NCI-H460 (cell line): ENCODE measurements at regions not wholly inside any gene's neighbourhood (a gene's known extent, or its start where the extent isn't known, plus 50 kb on each side); places are given as distances from the start of the nearest gene placed in this dataset.

Source experiments
- DNase-seq: peaks from one replicate; pipeline ENCODE4 v3.0.0-alpha.2; 2016; ENCODE audit warnings: low read depth; ENCODE audit errors: extremely low read depth

DNA sequence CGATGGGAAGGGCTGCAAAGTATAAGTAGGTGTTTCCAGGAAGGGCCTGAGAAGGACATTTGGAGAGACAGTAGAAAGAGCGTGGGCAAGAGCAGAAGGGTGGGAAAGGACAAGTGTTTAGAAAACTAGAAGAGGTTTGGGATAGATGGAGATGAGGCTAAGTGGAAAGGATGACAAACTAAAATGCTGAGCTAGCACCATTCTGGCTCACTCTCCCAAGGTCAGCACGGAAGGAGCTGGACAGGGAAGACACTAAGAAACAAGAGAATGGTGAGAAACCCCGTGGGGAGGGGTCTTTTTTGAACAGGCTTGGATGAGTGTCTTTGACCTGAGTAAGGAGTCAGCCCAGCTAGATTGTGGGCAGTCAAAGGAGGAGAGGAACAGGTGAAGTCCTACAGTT, 286.0 kb downstream of the CDK5RAP2 start:
- DNase-seq, result no peak

DNA sequence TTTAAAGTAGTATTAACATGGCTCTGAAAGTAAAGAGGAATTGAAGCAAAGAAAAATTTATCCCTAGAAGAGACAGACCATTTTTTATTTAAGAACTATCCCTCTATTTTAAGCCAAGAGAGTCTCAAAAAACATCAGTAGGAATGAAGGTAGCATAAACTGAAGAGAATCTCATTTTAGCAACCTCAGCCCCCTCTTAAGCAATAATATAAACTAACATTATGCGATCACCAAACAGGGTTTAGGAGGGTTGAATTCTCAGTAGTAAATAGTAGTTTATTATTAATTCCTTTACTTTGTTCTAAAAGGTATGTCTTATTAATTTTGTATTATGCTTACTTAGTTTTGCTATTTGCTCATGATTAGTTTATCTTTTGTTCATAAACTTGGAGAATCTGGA, 287.4 kb downstream of the CDK5RAP2 start:
- no peak for DNase-seq

DNA sequence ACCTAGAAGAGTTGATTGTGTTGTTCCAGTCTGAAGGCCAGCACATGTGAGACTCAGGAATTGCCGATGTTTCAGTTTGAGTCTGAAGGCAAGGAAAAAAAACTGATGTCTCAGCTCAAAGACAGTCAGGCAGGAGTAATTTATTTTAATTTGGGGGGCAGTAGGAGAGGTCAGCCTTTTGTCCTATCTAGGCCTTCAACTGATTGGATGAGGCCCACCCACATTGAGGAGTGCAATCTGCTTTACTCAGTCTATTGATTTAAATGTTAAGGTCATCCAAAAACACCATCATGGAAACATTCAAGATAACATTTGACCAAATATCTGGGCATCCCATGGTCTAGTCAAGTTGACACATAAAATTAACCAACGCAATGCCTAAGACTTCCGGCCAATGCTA, 288.9 kb downstream of the CDK5RAP2 start:
- no peak for DNase-seq

DNA sequence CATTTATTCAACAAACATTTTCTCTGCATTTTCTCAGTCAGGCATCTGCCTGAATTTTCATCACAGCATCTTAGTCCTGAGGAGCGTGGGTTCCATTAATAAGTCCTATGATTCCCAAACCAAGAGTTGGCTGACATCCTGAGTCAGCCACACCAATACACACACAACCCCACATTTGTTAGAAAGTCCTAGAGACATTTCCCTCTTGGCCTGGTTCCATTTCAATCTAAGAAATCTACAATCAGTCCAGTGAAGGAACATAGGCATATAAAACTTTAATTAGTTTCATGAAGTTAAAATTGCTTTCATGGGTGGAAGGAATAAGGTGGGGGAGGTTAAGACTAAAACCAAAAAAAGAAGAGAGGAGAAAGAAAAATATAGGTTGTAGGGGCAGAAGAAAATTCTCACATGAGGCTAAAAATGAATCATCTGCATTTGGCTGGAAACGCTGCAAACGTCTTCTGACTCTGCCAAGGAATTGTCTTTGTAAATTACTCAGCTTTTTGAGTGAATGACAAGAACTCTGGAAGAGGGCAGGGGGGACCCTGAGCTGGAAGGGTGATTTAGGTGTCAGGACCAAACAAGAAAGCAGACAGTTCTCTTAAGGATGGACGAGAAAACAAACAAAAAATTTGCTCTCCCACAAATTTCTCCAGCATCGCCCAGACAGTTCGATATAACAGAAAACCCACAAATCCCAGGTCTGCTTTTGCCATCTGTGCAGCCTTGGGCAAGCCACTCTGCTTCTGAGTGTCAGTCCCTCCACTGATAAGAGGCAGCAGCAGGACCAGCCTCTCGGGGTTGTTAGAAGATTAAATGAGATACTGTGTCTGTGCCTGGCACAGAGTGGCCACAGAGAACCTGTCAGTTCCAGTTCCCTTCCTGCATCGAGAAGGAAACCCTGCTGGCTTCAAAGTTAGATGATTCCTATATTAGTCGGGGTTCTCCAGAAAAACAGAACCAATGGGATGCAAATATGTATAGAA, 289.7 kb downstream of the CDK5RAP2 start:
- DNase-seq, result no peak

DNA sequence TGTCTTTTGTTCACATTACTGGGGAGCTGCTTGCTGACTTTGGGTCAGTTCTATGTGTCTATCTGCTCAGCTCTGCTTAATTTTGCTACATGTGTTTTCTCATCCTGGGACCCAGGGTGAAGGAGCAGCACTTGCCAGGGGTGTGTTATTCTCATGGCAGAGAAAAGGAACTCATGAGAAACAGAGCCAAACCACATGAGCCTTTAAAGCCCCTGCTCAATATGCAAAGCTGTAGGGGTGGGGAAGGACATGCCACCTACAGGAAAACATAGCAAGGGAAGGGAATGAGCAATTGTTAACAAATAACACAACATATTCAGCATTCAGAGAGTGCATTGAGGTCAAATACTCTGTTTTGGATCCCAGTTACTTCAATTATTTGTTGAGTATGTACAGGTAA, 290.9 kb downstream of the CDK5RAP2 start:
- DNase-seq, result no peak

DNA sequence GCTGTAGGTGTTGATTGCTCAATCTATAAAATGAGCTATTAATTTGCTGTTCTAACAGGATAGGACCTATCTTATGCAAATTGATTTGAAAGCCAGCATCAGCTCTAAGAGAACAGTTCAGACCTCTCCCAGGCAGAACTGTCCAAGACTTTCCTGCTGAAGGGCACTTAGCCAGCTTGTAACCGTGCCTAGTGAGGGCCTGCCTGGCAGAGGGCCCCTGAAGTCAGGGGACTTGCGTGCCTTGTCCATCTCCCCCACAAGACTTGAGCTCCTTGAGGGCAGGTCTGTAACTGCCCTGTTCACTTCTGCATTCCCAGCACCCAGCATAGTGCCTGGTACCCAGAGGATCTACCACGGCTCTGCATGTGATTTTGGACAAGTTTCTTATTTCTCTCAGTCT, 293.4 kb downstream of the CDK5RAP2 start:
- DNase-seq, result no peak

DNA sequence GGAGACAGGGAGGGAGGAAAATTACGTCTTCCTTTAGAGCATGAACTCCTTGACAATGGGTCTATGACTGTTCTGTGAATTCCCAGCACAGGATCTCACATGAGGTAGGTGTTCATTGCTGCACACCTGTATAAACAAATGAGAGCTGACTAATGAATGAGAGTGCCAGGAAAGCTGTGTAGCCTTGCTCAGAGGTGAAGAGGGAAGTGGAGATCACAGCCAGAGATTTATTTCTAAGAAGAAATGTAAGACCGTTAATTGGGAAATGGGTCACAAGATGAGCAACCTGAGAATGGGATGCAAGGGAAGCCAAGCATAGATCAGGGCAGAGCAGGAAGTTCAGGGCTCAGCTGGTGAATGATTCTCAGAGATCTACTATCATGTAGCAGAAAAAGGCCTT, 295.1 kb downstream of the CDK5RAP2 start:
- DNase-seq, result no peak

DNA sequence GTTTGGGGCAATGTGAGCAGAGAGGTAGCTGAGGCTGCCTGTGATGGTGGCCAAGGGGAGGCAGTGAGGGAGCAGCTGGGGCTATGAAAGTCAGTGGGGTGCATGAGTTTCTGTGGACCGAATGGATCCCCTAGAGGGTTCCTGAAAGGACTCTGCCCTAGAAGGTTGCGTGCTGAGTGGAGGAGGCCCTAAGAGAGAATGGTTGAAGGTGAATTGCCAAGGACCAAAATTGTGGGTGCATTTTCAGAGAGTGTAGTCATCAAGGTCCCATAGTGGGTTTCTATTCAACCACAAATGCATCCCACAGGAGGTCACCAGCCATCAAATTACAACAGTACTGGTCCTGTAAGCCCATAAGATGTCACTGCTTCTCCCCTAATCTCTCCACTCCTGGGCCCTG, 298.3 kb downstream of the CDK5RAP2 start:
- DNase-seq, result no peak

DNA sequence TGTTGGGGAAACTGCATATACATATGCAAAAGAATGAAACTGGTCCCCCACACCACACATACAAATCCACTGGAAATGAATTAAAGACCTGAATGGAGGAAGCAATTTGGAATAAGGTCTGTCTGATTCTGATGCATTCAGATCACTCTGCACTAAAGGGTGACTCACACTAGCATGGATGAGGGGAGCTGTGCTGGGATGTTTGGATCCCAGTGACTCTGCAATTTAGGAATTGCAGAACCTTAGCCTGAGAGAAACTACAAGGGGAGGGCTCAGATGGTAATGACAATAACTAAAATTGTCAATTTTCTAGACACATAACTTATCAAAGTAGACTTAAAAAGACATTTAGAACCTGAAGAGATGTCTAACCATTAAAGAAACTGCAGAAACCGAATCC, 312.0 kb downstream of the CDK5RAP2 start:
- DNase-seq, result no peak

DNA sequence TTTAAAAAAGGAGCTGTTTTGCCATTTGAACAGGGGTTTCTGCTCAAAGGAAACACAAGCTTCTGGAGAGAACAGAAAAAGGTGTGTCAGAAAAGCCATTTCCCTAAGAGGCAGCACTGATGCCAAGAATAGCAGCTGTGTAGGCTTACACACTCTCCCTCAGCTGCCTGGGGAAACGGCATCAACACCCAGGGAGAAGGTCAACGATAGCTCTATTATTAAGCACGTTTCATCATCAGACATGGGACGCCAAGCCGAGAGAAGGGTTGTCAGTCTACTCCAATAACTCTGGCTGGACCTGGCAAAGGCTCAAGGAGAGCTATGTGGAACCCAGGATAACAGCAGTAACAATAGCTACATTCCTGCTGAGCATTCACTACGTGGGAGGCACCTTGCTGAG, 314.2 kb downstream of the CDK5RAP2 start:
- no peak for DNase-seq

DNA sequence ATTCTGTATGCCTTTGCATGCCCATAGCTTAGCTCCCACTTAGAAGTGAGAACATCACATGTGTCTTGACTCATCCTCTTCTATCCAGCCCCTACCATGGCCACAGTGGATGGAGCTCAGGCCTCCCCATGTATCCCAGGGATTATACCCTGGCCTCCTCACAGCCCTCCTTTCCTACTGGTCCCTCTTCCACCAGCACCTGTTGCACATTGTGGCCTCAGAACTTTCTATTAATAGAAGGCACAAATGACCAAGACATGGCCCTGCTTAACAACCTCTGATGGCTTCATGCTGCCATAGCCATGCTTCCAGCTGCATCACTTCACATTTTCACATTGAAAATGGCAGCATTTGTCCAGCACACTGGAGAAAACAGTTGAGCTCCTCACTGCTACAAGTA, 315.4 kb downstream of the CDK5RAP2 start:
- no peak for DNase-seq

DNA sequence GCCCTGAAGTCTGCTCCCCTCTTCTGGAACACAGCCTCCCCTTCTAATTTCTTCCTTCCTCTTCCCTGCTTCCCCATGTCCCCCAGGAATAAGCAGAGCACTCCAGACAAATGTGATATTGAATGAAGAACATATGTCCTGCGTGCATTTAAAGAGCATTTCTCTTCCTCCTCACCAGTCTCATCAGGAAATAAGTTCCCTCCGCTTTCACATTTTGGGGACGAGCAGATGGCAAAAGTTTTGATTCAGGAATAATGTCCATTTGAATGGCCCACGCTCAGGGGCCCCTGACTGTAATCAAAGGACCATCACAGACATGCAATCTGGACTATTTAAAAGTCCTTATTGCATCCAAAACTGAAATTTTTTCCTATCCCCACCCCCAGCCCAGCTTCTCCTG, 316.1 kb downstream of the CDK5RAP2 start:
- DNase-seq, result no peak

DNA sequence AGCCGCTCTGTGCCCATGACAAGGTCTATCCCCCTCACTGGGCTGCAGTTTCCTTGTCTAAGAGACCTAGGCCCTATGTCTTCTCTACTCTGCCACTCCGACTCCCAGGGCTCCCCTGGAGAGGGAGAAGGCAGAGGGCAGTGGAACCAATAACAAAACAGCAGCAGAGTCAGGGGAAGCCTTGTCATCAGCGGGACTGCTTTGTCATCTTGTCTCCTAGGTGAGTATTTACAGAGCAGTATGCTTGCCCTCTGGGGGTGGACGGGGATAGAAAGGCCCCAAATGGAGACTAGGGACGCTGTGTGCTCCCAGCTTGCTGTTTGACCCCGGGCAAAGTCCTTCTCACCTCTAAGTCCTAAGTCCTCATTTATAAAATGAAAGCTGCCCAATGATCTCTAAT, 318.5 kb downstream of the CDK5RAP2 start:
- no peak for DNase-seq

DNA sequence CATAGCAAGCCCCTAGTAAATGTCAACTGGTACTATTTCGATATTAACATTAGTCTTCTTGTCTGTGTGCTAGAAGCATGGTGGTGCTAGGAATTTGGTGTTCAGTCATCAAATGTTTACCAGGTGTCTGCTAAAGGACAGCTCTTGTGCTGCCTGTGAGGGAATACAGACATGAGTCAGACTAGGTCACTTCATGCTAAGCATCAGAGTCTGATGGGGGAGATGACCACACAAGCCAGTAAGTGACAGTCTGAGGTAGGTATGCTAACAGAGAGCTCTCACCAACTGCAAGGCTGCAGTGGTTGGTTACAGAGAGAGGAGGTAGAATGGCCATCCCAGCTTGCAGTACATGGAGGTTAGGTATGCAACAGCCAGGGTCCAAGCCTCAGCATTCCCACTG, 320.9 kb downstream of the CDK5RAP2 start:
- DNase-seq, result no peak

DNA sequence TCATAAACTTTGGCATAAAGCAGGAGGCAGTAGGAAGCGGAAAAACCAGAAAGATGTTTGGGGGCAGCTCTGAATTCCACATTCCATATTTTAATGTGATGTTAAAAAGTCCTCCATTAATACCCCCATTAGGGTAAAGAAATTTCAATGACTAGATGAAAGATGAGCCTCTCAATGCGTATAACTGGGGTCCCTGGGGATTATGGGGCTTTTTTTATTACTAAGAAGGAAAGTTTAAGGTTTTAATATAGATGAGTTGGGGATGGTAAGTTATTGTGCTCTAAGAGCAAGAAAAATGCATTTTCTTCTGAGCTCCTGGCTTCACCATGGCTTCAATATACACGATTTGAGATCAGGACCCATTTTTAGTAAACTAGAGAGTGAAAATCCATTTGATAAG, 321.9 kb downstream of the CDK5RAP2 start:
- DNase-seq, result no peak

DNA sequence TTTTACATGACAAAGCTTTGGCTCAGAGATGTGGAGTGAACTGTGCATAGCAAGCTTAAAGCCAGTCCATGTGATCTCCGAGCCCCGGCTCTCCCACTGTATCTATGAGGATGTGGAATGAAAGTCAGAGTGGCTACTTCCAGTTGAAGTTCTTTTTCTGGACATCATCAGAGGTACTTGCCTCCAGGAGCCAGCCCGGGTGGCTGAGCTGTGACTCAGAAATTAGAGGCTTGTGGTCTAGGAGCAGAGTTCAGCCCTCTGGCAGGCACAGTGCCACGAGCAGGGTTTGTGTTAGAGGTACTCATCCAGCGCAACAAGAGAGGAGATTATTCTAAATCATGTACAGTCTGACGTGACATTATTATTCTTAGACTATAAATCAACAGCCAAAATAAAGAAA, 322.5 kb downstream of the CDK5RAP2 start:
- no peak for DNase-seq

DNA sequence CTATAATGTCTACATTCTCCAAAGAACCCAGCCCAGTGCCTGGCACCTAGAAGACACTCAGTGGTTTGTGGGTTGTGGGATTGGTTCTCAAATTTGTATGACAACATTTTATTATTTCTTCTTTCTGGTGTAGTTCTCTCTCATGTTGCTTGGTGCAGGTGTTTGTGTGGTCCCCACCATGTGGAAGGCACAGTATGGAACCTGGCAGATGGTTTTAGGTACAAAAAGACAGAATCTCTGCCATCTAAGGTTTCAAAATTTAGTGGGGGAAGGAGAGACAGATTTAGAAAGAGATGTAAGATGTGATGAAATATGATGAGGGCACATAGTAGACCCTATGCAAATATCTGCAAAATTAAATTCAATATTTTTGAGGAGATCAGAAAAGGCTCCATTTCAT, 323.8 kb downstream of the CDK5RAP2 start:
- no peak for DNase-seq

DNA sequence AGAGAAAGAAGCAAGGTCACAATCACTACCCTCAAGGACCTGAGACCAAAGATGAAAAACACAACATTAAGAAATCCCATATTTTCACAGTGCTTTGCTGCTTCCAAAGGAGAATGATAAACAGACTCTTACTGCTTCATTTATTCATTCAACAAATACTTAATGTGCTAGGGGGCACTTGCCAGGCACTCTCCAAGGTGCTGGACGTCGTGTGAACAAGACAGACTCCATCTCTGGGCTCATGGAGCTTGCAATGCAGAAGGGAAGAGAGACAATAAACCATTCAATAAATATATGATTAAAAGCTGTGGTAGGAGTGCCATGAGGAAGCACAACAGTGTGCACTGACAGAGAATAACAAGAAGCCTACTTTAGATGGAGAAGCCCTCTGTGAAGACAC, 327.7 kb downstream of the CDK5RAP2 start:
- DNase-seq, result no peak

DNA sequence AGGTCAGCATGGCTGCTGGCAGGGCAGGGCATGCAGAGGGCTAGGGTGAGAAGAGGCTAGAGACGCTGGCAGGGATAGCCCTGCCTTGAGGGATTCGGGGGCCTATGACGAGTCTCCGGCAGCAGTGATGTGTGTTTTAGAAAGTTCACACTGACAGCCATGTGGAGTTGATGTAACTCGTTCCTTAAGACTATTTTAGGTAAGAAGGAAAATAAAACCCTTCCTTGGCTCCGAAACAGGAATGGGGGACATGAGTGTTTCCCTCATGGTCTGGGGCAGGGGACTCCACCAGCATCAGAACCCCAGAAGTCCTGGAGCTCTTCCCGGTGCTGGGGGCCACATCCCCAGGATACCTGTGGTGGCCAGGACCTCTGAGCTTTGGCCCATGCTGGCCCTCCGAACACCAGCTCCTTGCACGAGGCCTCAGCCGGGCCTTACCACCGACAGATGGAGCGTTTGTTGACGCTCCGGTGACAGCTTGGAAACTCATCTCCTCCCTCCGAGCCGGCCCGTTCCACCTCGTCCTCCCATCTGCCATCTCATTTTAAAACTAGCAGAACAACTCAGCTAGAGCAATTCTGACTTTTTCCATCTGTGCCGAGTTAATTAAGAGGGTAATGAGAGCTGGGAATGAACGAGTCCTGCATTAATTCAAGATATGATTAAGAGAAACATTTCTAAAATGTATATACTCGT, 337.7 kb downstream of the CDK5RAP2 start:
- no peak for DNase-seq

DNA sequence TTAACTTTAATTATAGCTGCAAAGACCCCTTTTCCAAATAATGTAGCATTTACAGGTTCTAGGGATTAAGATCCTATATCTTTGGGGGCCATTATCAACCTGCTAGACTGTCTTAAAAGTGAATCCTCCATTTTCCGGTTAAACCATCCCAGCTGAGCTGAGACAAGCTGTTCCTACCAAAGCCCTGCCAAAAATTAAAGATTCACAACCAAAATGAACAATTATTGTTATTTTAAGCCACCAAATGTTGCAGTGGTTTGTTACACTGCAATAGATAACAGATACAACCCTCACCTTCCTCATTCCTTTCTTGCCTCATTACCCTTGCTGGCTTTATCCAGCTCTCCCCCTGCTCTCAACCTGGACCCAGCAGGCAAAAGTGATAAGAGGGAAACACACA, 343.4 kb downstream of the CDK5RAP2 start:
- DNase-seq, result no peak

DNA sequence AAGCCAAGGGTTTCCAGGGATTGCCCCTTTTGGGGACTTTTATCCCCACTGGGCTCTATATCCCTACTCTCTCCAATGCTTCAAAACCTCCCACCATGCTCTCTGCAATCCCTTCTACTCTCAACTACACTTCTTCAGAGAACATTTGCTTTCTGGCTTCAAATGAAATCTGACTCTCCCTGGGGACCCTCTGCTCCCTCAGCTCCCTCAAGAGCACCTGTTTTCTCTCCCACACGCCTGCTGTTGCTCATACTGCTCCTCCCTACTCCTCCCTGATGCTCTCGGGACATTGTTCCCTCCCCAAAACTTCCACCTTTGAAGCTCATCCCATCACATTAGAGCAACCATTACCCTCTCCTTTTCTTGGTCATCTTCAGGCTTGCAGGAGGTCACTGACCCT, 344.9 kb downstream of the CDK5RAP2 start:
- DNase-seq, result no peak

DNA sequence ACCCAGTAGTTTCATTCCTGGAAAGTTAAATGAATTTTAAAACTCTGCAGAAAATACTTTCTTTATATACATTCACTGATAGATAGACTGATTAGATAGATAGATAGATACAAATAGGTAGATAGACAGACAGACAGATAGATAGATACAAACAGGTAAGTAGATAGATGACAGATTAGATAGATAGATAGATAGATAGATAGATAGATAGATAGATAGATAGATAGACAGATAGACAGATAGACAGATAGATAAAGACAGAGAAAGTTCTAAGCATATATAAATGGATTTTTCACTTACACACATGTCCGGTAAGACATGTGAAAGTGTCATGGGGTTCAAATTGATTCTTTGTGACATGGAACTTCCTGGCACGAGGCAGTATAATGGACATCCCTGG, 349.7 kb downstream of the CDK5RAP2 start:
- DNase-seq, result no peak
